Skin of body (tissue), 1 donor: ENCODE measurements at regions not wholly inside any gene's neighbourhood (a gene's known extent, or its start where the extent isn't known, plus 50 kb on each side); places are given as distances from the start of the nearest gene placed in this dataset.

Source experiments
- DNase-seq: peaks from one replicate; lab custom pipeline; 2025; lab: John Stamatoyannopoulos, UW

DNA sequence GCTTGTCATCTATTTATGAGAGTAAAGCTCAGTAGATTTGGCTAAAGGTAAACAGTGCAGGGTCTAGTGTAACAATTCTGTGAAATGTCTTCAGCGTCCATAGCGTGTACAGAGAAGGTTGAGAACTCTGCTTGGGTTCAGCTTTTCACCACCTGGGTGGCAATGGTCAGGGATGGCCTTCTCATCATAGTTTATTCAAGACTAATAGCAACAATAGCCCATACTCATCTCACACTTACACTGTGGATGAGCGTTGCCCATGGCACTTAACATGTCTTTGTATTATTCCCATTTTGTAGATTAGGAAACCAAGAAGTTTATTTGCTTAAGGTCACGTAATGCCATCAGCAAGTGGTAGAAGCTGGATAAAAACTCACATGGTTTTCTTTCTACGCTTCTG lies 106.8 kb upstream of the RND3 start:
- no peak for DNase-seq

GRCh38 chr2:150591496-150592285 lies 104.2 kb upstream of the RND3 start:
- no peak for DNase-seq

GRCh38 chr2:150589681-150590080 lies 102.2 kb upstream of the RND3 start:
- DNase-seq = no peak

- DNase-seq = no peak
Observed at GRCh38 chr2:150588506-150588870, 101.0 kb upstream of the RND3 start.

- peak; percentile 31 for DNase-seq
Observed at GRCh38 chr2:150587547-150588505, 100.4 kb upstream of the RND3 start.

DNA sequence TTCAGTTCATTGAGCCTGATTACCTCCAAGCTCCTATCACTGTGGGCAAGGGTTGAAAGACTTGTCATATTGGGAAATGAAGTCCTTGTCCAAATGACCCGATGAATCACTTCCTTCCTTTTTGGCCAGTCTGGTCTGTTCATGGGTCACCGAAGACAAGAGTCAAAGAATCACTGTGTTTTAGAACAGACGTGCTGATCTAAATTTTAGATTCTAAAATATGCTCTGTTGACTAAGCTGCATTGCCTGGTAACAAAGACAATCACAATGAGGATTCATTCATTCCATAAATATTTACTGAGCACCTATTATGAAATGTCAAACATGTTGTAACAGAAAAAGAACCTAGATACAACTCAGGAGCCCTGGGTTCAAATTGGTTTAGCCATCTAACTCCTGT lies 99.4 kb upstream of the RND3 start:
- no peak for DNase-seq

- DNase-seq = no peak
Observed at GRCh38 chr2:150585221-150585971, 97.9 kb upstream of the RND3 start.

DNA sequence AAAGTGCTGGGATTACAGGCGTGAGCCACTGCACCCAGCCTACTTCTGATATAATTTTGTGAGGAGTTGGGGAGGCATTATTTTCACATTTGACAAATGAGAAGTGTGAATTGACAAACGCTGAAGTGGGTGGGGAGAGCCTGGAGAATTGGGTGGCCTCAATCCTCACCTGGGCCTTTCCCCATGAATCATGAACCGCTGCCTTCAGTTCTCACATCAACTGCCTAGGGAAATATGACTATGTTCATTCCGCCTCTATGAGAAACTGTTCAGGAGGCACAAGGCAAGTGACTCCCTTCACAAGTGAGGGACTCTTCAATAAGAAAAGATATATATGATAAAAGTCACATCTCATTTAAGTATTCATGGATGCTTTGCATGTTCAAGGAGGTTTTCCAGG lies 96.6 kb upstream of the RND3 start:
- no peak for DNase-seq

GRCh38 chr2:150581717-150582472 lies 94.4 kb upstream of the RND3 start:
- DNase-seq = no peak

- no peak for DNase-seq
Observed at GRCh38 chr2:150578481-150578880, 91.0 kb upstream of the RND3 start.

DNA sequence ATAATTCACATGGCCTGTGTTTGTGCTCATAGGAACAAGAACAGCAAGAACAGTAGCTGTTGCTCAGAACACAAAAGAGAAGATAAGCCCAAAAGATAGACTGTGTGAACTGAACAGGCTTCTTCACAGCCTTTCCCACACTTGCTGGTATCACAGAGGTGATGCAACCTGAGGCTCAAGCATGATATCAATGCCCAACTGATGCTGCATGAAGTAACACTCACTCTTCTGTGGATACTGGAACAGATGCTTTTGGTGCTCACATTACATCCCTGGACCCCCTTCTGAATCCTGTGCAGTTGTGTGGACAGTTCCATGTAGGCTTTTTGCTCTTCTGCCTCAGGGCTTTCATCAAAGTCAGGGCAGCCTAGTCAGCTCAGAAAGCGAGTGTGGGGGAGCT lies 88.4 kb upstream of the RND3 start:
- no peak for DNase-seq

- DNase-seq = no peak
Observed at GRCh38 chr2:150572961-150573395, 85.5 kb upstream of the RND3 start.

DNA sequence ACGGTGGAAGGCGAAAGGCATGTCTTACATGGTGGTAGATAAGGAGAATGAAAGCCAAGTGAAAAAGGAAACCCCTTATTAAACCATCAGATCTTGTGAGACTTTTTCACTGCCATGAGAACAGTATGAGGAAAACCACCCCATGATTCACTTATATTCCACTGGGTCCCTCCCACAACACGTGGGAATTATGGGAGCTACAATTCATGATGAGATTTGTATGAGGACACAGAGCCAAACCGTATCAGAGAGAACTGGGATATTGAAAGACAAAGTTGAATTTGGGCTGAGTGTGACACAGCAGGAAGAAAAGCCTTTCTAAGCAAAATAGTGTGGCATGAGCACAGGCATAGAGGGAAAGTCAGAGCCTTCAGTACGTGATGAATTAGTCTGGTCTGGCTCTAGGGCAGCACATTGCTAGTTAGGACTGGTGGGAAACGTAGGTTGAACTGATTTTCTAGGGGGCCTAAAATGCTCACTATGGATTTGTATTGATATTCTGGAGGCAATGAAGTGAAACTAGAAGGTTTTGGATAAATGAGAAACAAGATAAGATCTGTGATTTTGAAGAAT lies 84.8 kb upstream of the RND3 start:
- no peak for DNase-seq

- DNase-seq = no peak
Observed at GRCh38 chr2:150571121-150571520, 83.7 kb upstream of the RND3 start.

GRCh38 chr2:150570712-150571111 lies 83.2 kb upstream of the RND3 start:
- peak; percentile 71 for DNase-seq

DNA sequence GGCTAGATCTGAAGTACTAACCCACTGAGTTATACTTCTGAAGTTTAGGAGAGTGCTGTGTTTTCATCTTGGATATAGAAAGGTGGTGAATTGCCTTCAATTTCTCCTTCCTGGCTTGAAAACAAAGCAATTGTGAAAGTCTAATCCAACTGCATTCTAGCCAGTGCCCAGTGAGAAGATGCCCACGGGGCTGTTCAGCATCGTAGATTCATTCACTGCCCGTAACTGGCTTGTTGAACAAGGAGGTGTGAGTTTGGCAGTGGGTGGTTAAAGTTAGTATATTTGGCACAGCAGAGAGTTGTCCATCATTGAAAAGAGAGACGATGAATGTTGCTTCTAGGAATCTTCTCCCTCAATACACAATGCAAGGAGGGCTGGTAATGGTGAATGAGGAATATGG lies 82.3 kb upstream of the RND3 start:
- no peak for DNase-seq

DNA sequence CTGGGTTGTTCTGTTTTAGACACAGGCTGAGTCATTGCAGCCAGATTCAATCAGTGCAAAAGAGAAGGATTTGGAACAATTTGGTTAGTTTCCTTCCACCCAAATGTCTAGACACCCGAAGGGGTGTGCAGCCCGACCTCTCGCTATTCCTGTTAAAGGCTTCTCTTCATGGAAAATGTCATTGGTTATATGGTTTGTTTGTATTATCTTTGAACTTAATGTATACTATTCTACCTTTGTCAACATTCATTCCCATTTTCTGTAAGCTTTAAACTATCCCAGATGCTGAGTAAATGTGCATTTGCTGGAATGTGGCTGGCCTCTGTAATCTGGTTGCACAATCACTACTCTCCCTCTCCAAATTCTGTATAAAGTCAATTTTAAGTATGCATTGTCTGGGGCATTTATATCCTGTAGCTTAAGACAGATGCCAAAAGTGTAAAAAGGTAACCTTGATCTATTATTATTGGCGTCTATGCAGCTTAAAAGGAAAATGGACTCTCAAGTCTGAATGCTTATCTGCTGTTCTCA lies 80.4 kb upstream of the RND3 start:
- DNase-seq = peak; percentile 64

DNA sequence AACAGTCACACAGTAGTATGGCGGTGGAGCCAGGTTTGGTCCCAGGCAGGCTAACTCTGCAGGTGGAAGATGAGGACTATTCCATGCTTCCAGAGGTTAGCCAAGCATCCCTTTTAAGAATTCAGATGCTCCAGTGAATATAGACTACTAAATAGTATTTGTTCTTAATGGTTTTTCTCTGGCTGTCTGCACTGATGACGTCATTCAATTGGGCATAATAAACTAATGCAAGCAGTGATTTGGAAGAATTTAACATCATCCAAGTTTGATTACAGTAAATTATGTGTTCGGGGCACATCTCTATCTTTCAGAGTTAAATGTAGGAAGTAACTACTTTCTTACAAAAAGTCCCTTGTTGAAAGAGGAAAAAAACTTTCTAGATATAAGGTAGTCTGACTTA lies 78.8 kb upstream of the RND3 start:
- DNase-seq = no peak

DNA sequence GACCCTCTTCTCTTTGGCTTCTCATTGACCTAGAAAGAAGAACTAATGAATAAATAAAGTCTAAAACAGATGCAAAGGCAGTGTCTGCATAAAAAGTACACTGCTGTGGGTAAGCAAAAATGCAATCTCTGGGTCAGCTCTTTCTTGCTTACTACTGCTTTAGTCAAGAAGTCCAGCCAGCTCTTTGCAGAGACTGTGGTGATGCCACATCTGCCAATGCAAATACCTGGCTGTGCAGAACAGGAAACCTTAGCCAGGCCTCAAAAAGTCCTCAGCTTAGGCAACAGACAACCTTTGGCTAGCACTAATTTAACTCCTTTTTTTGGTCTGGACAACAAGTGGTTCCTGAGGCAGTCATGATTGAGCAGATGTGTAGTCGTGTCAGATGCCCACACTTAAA lies 73.6 kb upstream of the RND3 start:
- no peak for DNase-seq

DNA sequence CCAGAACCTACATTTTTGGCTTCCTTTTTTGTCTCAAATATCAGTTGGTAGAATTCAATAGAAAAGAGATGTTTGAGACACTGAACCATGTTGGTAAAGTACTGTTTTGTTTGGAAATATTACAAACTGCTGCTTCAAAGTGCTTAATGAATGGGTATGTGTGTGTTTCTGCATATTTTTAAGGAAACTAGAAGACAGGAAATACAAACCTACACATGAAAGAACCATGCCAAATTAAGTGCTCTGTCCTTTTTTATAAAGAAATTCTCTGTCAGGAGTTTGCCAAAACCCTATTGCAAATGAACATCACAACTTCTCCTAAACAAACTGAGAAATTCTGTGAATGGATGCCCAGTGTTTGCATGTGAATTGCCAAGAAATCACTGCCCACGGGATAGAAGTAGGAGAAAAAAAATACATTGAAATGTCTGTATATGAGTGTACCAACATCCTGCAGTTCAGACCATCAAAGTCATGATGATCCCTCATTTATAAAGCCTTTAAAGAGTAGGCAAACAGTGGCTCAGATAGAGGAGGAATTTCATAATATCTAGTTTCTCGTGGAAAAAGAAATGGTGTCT lies 69.6 kb upstream of the RND3 start:
- no peak for DNase-seq
